ENCODE measurements at regions not wholly inside any gene's neighbourhood (a gene's known extent, or its start where the extent isn't known, plus 50 kb on each side); places are given as distances from the start of the nearest gene placed in this dataset.

GRCh38 chr13:62629618-62630017, 1214.0 kb upstream of the PCDH20 start:
- TF ChIP-seq POLR2A (IDR thresholded peaks at IDR 0.05; ENCODE audit: low read depth, low read length) (no peak), CTCF (conservative IDR thresholded peaks at IDR 0.05; ENCODE audit: low read depth, low read length) (no peak), MAZ (IDR thresholded peaks at IDR 0.05; ENCODE audit: borderline replicate concordance, low read depth, low read length) (no peak), RCOR1 (IDR thresholded peaks at IDR 0.05; ENCODE audit: insufficient replicate concordance, low read length) (no peak), SMC3 (IDR thresholded peaks at IDR 0.05; ENCODE audit: low read depth, low read length) (no peak)
